H1 (cell line): ENCODE measurements at regions not wholly inside any gene's neighbourhood (a gene's known extent, or its start where the extent isn't known, plus 50 kb on each side); places are given as distances from the start of the nearest gene placed in this dataset.

Experiments
- CTCF ChIA-PET: fragments of 300-600 bp; sonication (Branson Sonifier 250); formaldehyde crosslinking; loops from one replicate; lab custom pipeline; 2021; ENCODE audit not compliant: partially characterized antibody; lab: Charles Lee
- POLR2A ChIA-PET: fragments of 300-600 bp; sonication (Branson Sonifier 250); formaldehyde crosslinking; loops from one replicate; lab custom pipeline; 2021; ENCODE audit warnings: inconsistent platforms; ENCODE audit not compliant: partially characterized antibody; lab: Charles Lee
- DNase-seq, 2 experiments: peaks; one replicate each; pipeline versions ENCODE4 v3.0.0 to v3.0.0-alpha.2; 2010 to 2022; ENCODE audit warnings: low spot score in 2 of 2, low read depth in 1 of 2, mixed read lengths in 1 of 2
- FAIRE-seq: peaks from 2 replicates; lab custom pipeline; 2011; peaks lifted over from hg19 to GRCh38; lab: Jason Lieb, UNC
- H2AFZ ChIP-seq: 2 replicates; pipeline ENCODE4 v1.8.1; 2012; ENCODE audit warnings: low read length, inconsistent platforms
- H2AK5ac ChIP-seq: 2 replicates; pipeline ENCODE4 v1.6.1; 2013; ENCODE audit warnings: low read depth, low read length
- H2BK120ac ChIP-seq: replicated peaks from 2 replicates; pipeline ENCODE3; 2013; ENCODE audit warnings: low read depth, low read length, inconsistent platforms
- H2BK12ac ChIP-seq: 2 replicates; pipeline ENCODE4 v1.6.1; 2013; ENCODE audit warnings: low read depth, low read length
- H2BK15ac ChIP-seq: 2 replicates; pipeline ENCODE4 v1.6.1; 2013; ENCODE audit warnings: low read length
- H2BK20ac ChIP-seq: 2 replicates; pipeline ENCODE4 v1.6.1; 2013; ENCODE audit warnings: low read length
- H2BK5ac ChIP-seq: 2 replicates; pipeline ENCODE4 v1.6.1; 2013; ENCODE audit warnings: low read depth, low read length
- H3K14ac ChIP-seq: 2 replicates; pipeline ENCODE4 v1.6.1; 2013; ENCODE audit warnings: inconsistent platforms; ENCODE audit not compliant: insufficient read length
- H3K18ac ChIP-seq: 2 replicates; pipeline ENCODE4 v1.6.1; 2013; ENCODE audit warnings: low read length; ENCODE audit errors: extremely low read depth
- H3K23ac ChIP-seq: 2 replicates; pipeline ENCODE4 v1.6.1; 2013; ENCODE audit warnings: inconsistent platforms; ENCODE audit not compliant: insufficient read length
- H3K23me2 ChIP-seq: 2 replicates; pipeline ENCODE4 v1.6.1; 2013; ENCODE audit warnings: low read depth, low read length
- H3K27ac ChIP-seq: 2 replicates; pipeline ENCODE4 v1.6.1; 2011; ENCODE audit warnings: low read depth, low read length, inconsistent platforms
- H3K27me3 ChIP-seq, 4 experiments: replicated peaks in 1 of 4; 1 replicate in 1 of 4; 2 replicates in 3 of 4; pipeline versions ENCODE4 v1.6.1 to v1.8.1; 2011 to 2013; ENCODE audit warnings: low read length in 3 of 4, mild to moderate bottlenecking in 3 of 4, inconsistent platforms in 2 of 4, mixed read lengths in 2 of 4, moderate library complexity in 1 of 4; ENCODE audit not compliant: control insufficient read depth in 3 of 4, insufficient read depth in 3 of 4; ENCODE audit errors: extremely low read depth in 1 of 4
- H3K36me3 ChIP-seq, 4 experiments: 2 replicates each; pipeline versions ENCODE4 v1.6.1 to v1.8.1; 2011 to 2013; ENCODE audit warnings: mild to moderate bottlenecking in 4 of 4, low read length in 3 of 4, moderate library complexity in 2 of 4, control low read depth in 1 of 4, inconsistent platforms in 1 of 4; ENCODE audit not compliant: insufficient read depth in 4 of 4, control insufficient read depth in 2 of 4
- H3K4ac ChIP-seq: replicated peaks from 2 replicates; pipeline ENCODE3; 2013; ENCODE audit warnings: low read length, low read depth, mixed read lengths, inconsistent platforms; ENCODE audit not compliant: insufficient read length
- H3K4me1 ChIP-seq, 4 experiments: replicated peaks in 1 of 4; 1 replicate in 1 of 4; 2 replicates in 3 of 4; pipeline versions ENCODE4 v1.6.1 to v1.8.1; 2011 to 2013; ENCODE audit warnings: low read length in 3 of 4, inconsistent platforms in 2 of 4, mixed read lengths in 1 of 4; ENCODE audit not compliant: insufficient read depth in 4 of 4, control insufficient read depth in 3 of 4
- H3K4me2 ChIP-seq, 2 experiments: 2 replicates each; pipeline versions ENCODE4 v1.6.1 to v1.8.1; 2011 to 2013; ENCODE audit warnings: low read depth in 2 of 2, low read length in 2 of 2, control low read depth in 1 of 2, inconsistent platforms in 1 of 2, mild to moderate bottlenecking in 1 of 2; ENCODE audit not compliant: insufficient read depth in 1 of 2
- H3K4me3 ChIP-seq, 4 experiments: fragments of 200-600, 300-600 bp in 1 of 4; sonication (generic), shearing (Covaris generic), sonication (Bioruptor Twin) in 1 of 4; 2 replicates each; pipeline versions ENCODE4 v1.5.1 to v1.8.1; 2011 to 2016; ENCODE audit warnings: low read length in 4 of 4, low read depth in 3 of 4, control low read depth in 2 of 4, inconsistent platforms in 2 of 4, mild to moderate bottlenecking in 2 of 4, mixed read lengths in 1 of 4, moderate library complexity in 1 of 4; ENCODE audit not compliant: insufficient read depth in 2 of 4; ENCODE audit errors: extremely low read depth in 1 of 4
- H3K56ac ChIP-seq: replicated peaks from 2 replicates; pipeline ENCODE3; 2013; ENCODE audit warnings: low read depth, mild to moderate bottlenecking, mixed read lengths, low read length, inconsistent platforms; ENCODE audit not compliant: insufficient read length
- H3K79me1 ChIP-seq: 2 replicates; pipeline ENCODE4 v1.6.1; 2013; ENCODE audit warnings: low read depth, low read length, control low read depth
- H3K79me2 ChIP-seq, 2 experiments: 2 replicates each; pipeline versions ENCODE4 v1.6.1 to v1.8.1; 2012 to 2013; ENCODE audit warnings: low read length in 2 of 2, mild to moderate bottlenecking in 2 of 2, inconsistent platforms in 1 of 2; ENCODE audit not compliant: insufficient read depth in 2 of 2, control insufficient read depth in 1 of 2
- H3K9ac ChIP-seq, 4 experiments: replicated peaks in 1 of 4; 1 replicate in 1 of 4; 2 replicates in 3 of 4; pipeline versions ENCODE4 v1.6.1 to v1.8.1; 2011 to 2013; ENCODE audit warnings: low read depth in 3 of 4, low read length in 3 of 4, control low read depth in 2 of 4, mild to moderate bottlenecking in 2 of 4, moderate library complexity in 2 of 4, inconsistent platforms in 1 of 4; ENCODE audit errors: extremely low read depth in 1 of 4
- H3K9me3 ChIP-seq, 2 experiments: 2 replicates each; pipeline versions ENCODE4 v1.6.1 to v1.8.1; 2012 to 2013; ENCODE audit warnings: mild to moderate bottlenecking in 2 of 2, moderate library complexity in 2 of 2, control low read depth in 1 of 2, inconsistent platforms in 1 of 2, low read depth in 1 of 2, low read length in 1 of 2, mixed read lengths in 1 of 2; ENCODE audit not compliant: insufficient read depth in 2 of 2
- H4K20me1 ChIP-seq, 2 experiments: replicated peaks in 1 of 2; 2 replicates each; pipeline versions ENCODE3 to v1.8.1; 2011 to 2013; ENCODE audit warnings: inconsistent platforms in 2 of 2, low read length in 2 of 2, mild to moderate bottlenecking in 1 of 2; ENCODE audit not compliant: insufficient read depth in 2 of 2, control insufficient read depth in 1 of 2
- H4K5ac ChIP-seq: 2 replicates; pipeline ENCODE4 v1.6.1; 2013; ENCODE audit warnings: low read length, low read depth, mixed read lengths, inconsistent platforms; ENCODE audit not compliant: insufficient read length
- H4K8ac ChIP-seq: 2 replicates; pipeline ENCODE4 v1.8.0; 2013; ENCODE audit warnings: mild to moderate bottlenecking, moderate library complexity, low read length, inconsistent platforms; ENCODE audit not compliant: insufficient read depth; ENCODE audit errors: extremely low read depth
- H4K91ac ChIP-seq: replicated peaks from 2 replicates; pipeline ENCODE3; 2013; ENCODE audit warnings: low read length, mixed read lengths, inconsistent platforms; ENCODE audit not compliant: insufficient read length
- CEBPB ChIP-seq: IDR thresholded peaks from 2 replicates; pipeline ENCODE4 v1.6.1; 2012; ENCODE audit warnings: low read depth, low read length
- CREB1 ChIP-seq: IDR thresholded peaks from 2 replicates; pipeline ENCODE4 v1.6.1; 2012; ENCODE audit warnings: inconsistent platforms
- EZH2 ChIP-seq: fragments of 200-600 bp; sonication (generic); IDR thresholded peaks from 2 replicates; pipeline ENCODE4 v1.7.1; 2012; ENCODE audit warnings: low read depth, mild to moderate bottlenecking, moderate library complexity, low read length, inconsistent platforms; ENCODE audit not compliant: severe bottlenecking
- FOSL1 ChIP-seq: IDR thresholded peaks from 2 replicates; pipeline ENCODE4 v1.6.1; 2011; ENCODE audit warnings: mild to moderate bottlenecking, low read depth, low read length, moderate library complexity; ENCODE audit not compliant: insufficient read depth
- HDAC6 ChIP-seq: IDR thresholded peaks from one replicate; pipeline ENCODE4 v1.7.1; 2012; ENCODE audit warnings: low read depth, mild to moderate bottlenecking, inconsistent platforms, low read length, moderate library complexity
- KDM5A ChIP-seq: fragments of 200-600 bp; IDR thresholded peaks from 2 replicates; pipeline ENCODE4 v1.7.1; 2012; ENCODE audit warnings: mild to moderate bottlenecking, low read length, inconsistent platforms, mixed read lengths
- POLR2AphosphoS5 ChIP-seq: IDR thresholded peaks from 2 replicates; pipeline ENCODE4 v1.6.1; 2011; ENCODE audit warnings: low read depth, low read length
- RAD21 ChIP-seq, 2 experiments: IDR thresholded peaks in 1 of 2; conservative IDR thresholded peaks in 1 of 2; 2 replicates each; pipeline ENCODE4 v1.6.1; 2011; ENCODE audit warnings: low read depth in 2 of 2, low read length in 2 of 2, improper control_type of control experiment in 1 of 2, inconsistent platforms in 1 of 2, mild to moderate bottlenecking in 1 of 2, moderate library complexity in 1 of 2
- RFX5 ChIP-seq: IDR thresholded peaks from 2 replicates; pipeline ENCODE4 v1.6.1; 2011; ENCODE audit warnings: low read depth, low read length, improper control_type of control experiment, borderline replicate concordance
- SP1 ChIP-seq: IDR thresholded peaks from 2 replicates; pipeline ENCODE4 v1.6.1; 2011; ENCODE audit warnings: low read depth, low read length
- SP2 ChIP-seq: IDR thresholded peaks from 2 replicates; pipeline ENCODE4 v1.6.1; 2012; ENCODE audit warnings: mild to moderate bottlenecking, low read length, inconsistent platforms
- TEAD4 ChIP-seq: IDR thresholded peaks from 2 replicates; pipeline ENCODE4 v1.6.1; 2012; ENCODE audit warnings: low read depth, low read length, inconsistent platforms, mixed read lengths
- YY1 ChIP-seq: IDR thresholded peaks from 2 replicates; pipeline ENCODE4 v1.6.1; 2011; ENCODE audit warnings: low read depth, mild to moderate bottlenecking, low read length
- WGBS, 2 experiments: shearing (Covaris generic) in 1 of 2; methylation state at CpG; one replicate each; pipeline versions ENCODE4 v1.1.6 to v1.1.7; 2013 to 2015; ENCODE audit warnings: low lambda C conversion rate in 2 of 2, mixed read lengths in 2 of 2, inconsistent platforms in 1 of 2, low coverage in 1 of 2, missing lambda C conversion rate in 1 of 2; ENCODE audit not compliant: insufficient replicate concordance in 2 of 2, insufficient coverage in 1 of 2, insufficient read length in 1 of 2; ENCODE audit errors: extremely low coverage in 1 of 2, missing lambda C conversion rate in 1 of 2; 5-methylcytosine and 5-hydroxymethylcytosine counted together
- TF ChIP-seq, protein P1 (sequence below): IDR thresholded peaks from 2 replicates; pipeline ENCODE4 v1.6.1; 2011; ENCODE audit warnings: low read length, improper control_type of control experiment
- TF ChIP-seq, protein P2 (sequence below): IDR thresholded peaks from 2 replicates; pipeline ENCODE4 v1.6.1; 2011; ENCODE audit warnings: low read depth, mild to moderate bottlenecking, low read length; ENCODE audit not compliant: insufficient read depth

DNA sequence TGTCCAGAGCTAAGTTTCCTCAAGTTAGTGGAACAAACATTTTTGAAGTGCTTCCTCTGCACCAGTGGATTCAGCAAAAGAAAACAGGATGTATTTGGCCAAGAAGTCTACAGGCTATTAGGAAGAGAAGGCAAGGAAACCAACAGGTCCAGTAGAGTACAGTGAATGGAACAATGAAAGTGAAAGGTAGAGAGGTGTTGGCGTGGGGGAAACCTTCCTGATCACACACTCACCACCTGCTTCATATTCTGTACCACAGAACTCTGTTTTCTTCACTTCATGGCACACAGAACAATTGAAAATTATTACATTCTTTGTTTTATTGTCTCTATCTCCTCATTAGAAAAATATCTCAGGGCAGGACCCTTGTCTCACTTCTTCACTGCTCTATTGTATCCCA is 417.4 kb upstream of the FMR1 start:
- H3K9me3 ChIP-seq, result no peaks in the 10 kb centered on the region
- H3K18ac ChIP-seq, result no peak overlapping the region
- no peak overlapping the region for H2BK5ac ChIP-seq
- no peak for DNase-seq
- H2BK12ac ChIP-seq, result no peak overlapping the region
- WGBS, 2 experiments, result 92% methylated on average over 1 of the region's 1 CpG; no CpG with 5 or more reads in 1 of the 2 experiments
- H3K79me2 ChIP-seq, result no peaks in the 10 kb centered on the region
- H3K4me1 ChIP-seq, result no peaks in the 10 kb centered on the region
- ChIA-PET POLR2A (no interaction called here), CTCF (interaction anchor here (0.9 kb wide), 1 partner anchor 13 kb away, joined by 3 read pairs; no protein-coding TSS in a partner anchor)
- no peak overlapping the region for H2BK15ac ChIP-seq
- H3K27me3 ChIP-seq, result no peaks in the 10 kb centered on the region
- H2AK5ac ChIP-seq, result no peak overlapping the region
- no peak overlapping the region for H3K4me2 ChIP-seq
- H3K23me2 ChIP-seq, result no peaks in the 10 kb centered on the region
- H3K9ac ChIP-seq, result no peak overlapping the region
- no peaks in the 10 kb centered on the region for H3K36me3 ChIP-seq
- no peak overlapping the region for H3K4ac ChIP-seq
- H2AFZ ChIP-seq, result no peak overlapping the region
- H4K8ac ChIP-seq, result no peak overlapping the region
- H3K4me3 ChIP-seq, result no peak overlapping the region
- no peaks in the 10 kb centered on the region for H3K79me1 ChIP-seq
- H3K23ac ChIP-seq, result no peak overlapping the region
- no peak overlapping the region for H3K14ac ChIP-seq
- no peak overlapping the region for H4K91ac ChIP-seq
- no peak for FAIRE-seq
- no peak overlapping the region for H2BK20ac ChIP-seq
- H2BK120ac ChIP-seq, result no peak overlapping the region
- H4K20me1 ChIP-seq, result no peaks in the 10 kb centered on the region
- no peak overlapping the region for H3K56ac ChIP-seq
- no peak overlapping the region for H3K27ac ChIP-seq
- H4K5ac ChIP-seq, result no peak overlapping the region
- TF ChIP-seq, protein P1, sequence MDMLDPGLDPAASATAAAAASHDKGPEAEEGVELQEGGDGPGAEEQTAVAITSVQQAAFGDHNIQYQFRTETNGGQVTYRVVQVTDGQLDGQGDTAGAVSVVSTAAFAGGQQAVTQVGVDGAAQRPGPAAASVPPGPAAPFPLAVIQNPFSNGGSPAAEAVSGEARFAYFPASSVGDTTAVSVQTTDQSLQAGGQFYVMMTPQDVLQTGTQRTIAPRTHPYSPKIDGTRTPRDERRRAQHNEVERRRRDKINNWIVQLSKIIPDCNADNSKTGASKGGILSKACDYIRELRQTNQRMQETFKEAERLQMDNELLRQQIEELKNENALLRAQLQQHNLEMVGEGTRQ, result no peak
- TF ChIP-seq CREB1 (no peak), POLR2AphosphoS5 (no peak), RFX5 (no peak), EZH2 (no peak), SP2 (no peak), RAD21 (IDR thresholded peaks at IDR 0.05 in 1 of 2, conservative IDR thresholded peaks at IDR 0.05 in 1 of 2; ENCODE audit: low read depth in 2 of 2, low read length in 2 of 2) (no peak), FOSL1 (no peak), KDM5A (no peak), HDAC6 (no peak), TEAD4 (no peak), YY1 (no peak), SP1 (no peak), CEBPB (no peak)
- TF ChIP-seq, protein P2, sequence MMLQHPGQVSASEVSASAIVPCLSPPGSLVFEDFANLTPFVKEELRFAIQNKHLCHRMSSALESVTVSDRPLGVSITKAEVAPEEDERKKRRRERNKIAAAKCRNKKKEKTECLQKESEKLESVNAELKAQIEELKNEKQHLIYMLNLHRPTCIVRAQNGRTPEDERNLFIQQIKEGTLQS, result no peak
